Effector CD4-positive, alpha-beta T cell (primary cell): ENCODE measurements at regions not wholly inside any gene's neighbourhood (a gene's known extent, or its start where the extent isn't known, plus 50 kb on each side); places are given as distances from the start of the nearest gene placed in this dataset.
"Not testable (repeated sequence)": the region's sequence is repeated elsewhere in the genome, so short reads cannot be mapped to it uniquely, and the experiment has no call there.

Source experiments
- DNase-seq: peaks from one replicate; pipeline ENCODE4 v3.0.0-alpha.2; 2020

- DNase-seq, result no peak
These were observed 130.7 kb upstream of the TAF11L2 start for GRCh38 chr5:17367256-17367840.

- DNase-seq, result no peak
These were observed 127.4 kb upstream of the TAF11L2 start for GRCh38 chr5:17370651-17371050.

GRCh38 chr5:17373406-17373805 lies 124.6 kb upstream of the TAF11L2 start:
- DNase-seq, result no peak

GRCh38 chr5:17373814-17374556 lies 124.0 kb upstream of the TAF11L2 start:
- DNase-seq, result no peak

- DNase-seq, result no peak
These were observed 122.9 kb upstream of the TAF11L2 start for GRCh38 chr5:17374973-17375742.

GRCh38 chr5:17375886-17376285 lies 122.1 kb upstream of the TAF11L2 start:
- not testable (repeated sequence) for DNase-seq

- no peak for DNase-seq
These were observed 119.6 kb upstream of the TAF11L2 start for GRCh38 chr5:17378346-17378997.

GRCh38 chr5:17379100-17379951 lies 118.7 kb upstream of the TAF11L2 start:
- DNase-seq, result no peak

- DNase-seq, result no peak
These were observed 116.1 kb upstream of the TAF11L2 start for GRCh38 chr5:17381932-17382331.

GRCh38 chr5:17383526-17383925 lies 114.5 kb upstream of the TAF11L2 start:
- no peak for DNase-seq

GRCh38 chr5:17384181-17384580 lies 113.8 kb upstream of the TAF11L2 start:
- DNase-seq, result no peak

- no peak for DNase-seq
These were observed 109.3 kb upstream of the TAF11L2 start for GRCh38 chr5:17388717-17389116.

GRCh38 chr5:17394086-17394485 lies 103.9 kb upstream of the TAF11L2 start:
- no peak for DNase-seq

- no peak for DNase-seq
These were observed 102.7 kb upstream of the TAF11L2 start for GRCh38 chr5:17395106-17395880.

GRCh38 chr5:17396247-17396646 lies 101.8 kb upstream of the TAF11L2 start:
- no peak for DNase-seq

GRCh38 chr5:17398431-17398830 lies 99.6 kb upstream of the TAF11L2 start:
- no peak for DNase-seq

GRCh38 chr5:17398866-17399835 lies 98.9 kb upstream of the TAF11L2 start:
- no peak for DNase-seq

- DNase-seq, result no peak
These were observed 98.1 kb upstream of the TAF11L2 start for GRCh38 chr5:17399931-17400330.

GRCh38 chr5:17400724-17401469 lies 97.1 kb upstream of the TAF11L2 start:
- DNase-seq, result no peak
